ENCODE measurements at regions not wholly inside any gene's neighbourhood (a gene's known extent, or its start where the extent isn't known, plus 50 kb on each side); places are given as distances from the start of the nearest gene placed in this dataset.
A peak's percentile ranks its signal among the peaks of the same experiment; 100 is the strongest.

GRCh38 chr10:78277314-78278057, 243.8 kb downstream of the RPS24 start:
- DNase-seq: no peak

DNA sequence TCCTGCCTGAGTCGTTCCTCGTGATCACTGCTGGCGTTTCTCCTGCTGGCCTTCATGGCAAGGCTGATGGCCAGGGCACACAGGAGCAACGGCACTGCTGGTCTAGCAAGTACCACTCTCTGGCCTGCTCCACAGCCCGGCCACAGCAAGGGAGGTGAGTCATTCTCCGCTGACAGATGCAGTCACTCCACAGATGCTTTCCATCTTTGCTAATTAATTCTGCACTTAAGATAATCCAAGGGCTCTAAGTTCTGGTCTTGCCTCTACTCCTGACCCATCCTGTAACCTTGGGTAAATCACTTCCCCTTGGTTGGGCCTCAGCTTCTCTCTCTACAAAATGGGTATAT, 244.4 kb downstream of the RPS24 start:
- DNase-seq: no peak

- no peak for DNase-seq
These were observed 246.1 kb downstream of the RPS24 start for GRCh38 chr10:78279756-78280155.

- no peak for DNase-seq
These were observed 246.9 kb downstream of the RPS24 start for GRCh38 chr10:78280604-78281003.

- DNase-seq: no peak
These were observed 248.0 kb downstream of the RPS24 start for GRCh38 chr10:78281627-78282026.

DNA sequence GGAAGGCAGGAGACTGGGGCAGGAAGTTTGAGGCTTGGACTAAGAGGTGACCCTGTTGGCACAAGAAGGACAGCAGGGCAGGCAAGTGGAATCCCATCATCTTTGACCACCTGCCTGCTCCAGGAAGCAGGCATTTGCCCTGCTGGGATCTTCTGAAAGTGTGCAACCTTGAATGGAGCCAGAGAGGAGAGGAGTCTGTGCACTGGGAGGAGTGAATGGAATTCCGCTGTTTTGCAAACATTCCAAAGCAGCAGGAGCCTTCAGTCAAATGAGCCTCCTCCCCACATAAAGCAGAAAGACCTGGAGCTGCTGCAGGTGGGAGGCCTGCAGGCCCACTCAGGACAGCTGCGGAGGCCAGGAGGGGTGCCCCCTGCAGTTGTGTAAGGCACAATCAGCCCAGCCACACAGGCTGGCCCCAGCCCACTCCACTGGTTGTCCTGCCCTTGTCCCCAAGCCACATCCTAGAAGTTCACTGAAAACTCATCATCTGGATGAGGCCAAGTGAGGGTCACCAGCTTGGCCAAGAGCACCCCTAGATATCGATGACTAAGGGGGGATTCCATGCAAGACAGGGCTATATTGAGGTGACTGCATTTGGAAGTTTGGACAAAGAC, 249.5 kb downstream of the RPS24 start:
- no peak for DNase-seq

- DNase-seq: no peak
These were observed 250.7 kb downstream of the RPS24 start for GRCh38 chr10:78284381-78284780.

DNA sequence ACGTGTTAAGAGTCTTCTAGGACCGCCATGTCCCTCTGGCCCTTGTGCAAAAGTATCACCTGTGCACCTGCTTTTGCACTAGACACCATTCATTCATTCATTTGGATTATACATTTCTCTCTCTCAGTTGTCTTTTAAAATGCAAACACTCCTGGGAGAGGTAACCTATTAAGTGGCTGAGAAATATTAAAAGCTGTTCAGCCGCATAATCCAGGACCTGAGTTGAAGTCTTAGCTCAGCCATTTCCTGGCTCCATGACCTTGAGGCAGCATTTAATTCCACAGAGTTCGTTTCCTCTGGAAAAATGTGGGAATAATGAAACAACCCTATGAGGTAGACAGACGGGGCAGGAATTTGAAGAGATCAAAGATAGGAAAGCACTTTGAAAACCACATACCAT, 251.6 kb downstream of the RPS24 start:
- no peak for DNase-seq

DNA sequence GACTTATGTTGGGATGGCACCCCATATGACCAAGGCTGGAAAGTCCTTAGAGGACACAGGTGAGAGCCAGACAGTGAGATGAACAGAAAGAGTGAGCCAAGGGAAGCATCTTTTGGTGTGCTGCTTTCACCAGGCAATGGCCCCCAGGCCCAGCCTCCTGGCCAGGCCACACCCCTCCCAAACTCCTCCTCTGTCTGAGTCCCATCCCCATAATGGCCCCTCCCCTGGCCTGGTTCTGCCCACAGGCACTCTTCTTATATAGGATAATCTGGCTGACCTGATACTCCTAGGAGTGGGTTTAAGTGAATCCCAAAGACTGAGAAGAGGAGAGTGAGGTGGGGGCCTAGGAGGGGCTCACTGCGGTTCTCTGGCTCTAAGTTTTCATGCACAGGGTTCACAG, 252.5 kb downstream of the RPS24 start:
- no peak for DNase-seq

DNA sequence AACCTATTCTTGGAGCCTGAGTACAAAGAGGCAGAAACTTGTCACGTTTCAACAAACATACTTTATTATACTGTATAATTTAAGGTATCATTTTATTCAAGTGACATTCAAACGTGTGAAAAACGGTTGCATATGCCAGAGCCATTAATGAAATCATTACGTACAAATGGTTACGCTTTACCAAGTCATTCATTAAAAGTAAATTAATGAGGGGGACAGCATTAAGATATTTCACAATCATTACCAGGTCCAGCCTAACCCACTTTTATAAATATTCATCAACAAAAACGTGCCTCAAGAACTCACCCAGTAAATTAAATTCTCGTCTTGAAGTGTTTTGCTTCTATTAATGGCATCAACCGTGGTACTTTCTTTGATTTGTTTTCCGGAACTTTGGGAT, 253.0 kb downstream of the RPS24 start:
- DNase-seq: no peak

- DNase-seq: no peak
These were observed 254.0 kb downstream of the RPS24 start for GRCh38 chr10:78287618-78288017.

- DNase-seq: no peak
These were observed 255.0 kb downstream of the RPS24 start for GRCh38 chr10:78288663-78289062.

DNA sequence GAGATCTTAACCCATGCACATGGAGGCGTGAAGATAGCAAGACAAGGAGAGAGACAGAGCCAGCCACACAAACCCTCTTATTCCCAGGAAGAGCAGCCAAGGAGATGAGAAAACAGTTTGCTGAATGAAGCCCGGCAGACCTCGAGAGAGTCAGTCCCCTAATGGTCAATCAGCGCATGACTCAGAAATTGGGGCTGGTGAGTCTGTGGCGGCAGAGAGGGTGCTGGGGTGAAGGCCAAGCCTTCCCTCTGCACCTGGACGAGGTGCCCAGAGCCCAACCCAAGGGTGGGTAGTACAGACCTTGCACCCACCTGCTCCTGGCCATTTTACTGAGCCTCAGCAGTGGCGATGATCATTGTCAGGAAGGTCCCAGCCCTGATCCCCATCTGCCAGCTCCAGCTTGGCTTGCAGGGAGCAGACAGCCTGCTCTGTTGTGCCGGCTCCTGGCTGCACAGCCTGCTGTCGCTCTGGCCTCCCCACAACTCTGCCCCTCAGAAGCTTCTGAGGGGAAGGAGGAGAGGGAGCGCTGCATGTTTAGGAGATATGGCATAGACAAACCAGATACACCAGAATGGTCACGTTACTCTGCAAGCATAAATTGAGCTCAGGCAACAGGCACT, 256.6 kb downstream of the RPS24 start:
- peak; percentile 44 for DNase-seq

GRCh38 chr10:78291722-78292121, 258.1 kb downstream of the RPS24 start:
- no peak for DNase-seq

GRCh38 chr10:78292250-78292981, 258.8 kb downstream of the RPS24 start:
- no peak for DNase-seq

- DNase-seq: no peak
These were observed 259.6 kb downstream of the RPS24 start for GRCh38 chr10:78292982-78293865.

DNA sequence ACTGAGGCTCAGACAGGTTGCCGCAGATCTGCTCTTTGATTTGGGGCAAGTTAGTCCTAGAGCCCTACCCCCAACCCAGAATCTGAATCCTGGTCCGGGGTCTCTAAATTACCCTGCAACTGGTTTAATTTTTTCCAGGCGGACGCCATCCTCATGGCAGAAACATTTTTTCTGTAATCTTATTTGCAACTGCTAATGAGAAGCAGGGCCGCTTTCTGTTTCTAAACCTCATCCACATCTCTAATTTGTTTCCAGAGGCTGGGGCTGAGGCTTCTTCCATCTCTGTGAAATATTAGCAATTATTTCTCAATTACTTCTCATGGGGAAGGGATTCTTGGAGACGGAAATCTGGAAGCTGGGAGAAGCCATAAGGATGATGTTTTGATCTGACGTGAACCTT, 261.6 kb downstream of the RPS24 start:
- DNase-seq: no peak

GRCh38 chr10:78296785-78297184, 263.1 kb downstream of the RPS24 start:
- DNase-seq: no peak

GRCh38 chr10:78297997-78298396, 264.3 kb downstream of the RPS24 start:
- no peak for DNase-seq

DNA sequence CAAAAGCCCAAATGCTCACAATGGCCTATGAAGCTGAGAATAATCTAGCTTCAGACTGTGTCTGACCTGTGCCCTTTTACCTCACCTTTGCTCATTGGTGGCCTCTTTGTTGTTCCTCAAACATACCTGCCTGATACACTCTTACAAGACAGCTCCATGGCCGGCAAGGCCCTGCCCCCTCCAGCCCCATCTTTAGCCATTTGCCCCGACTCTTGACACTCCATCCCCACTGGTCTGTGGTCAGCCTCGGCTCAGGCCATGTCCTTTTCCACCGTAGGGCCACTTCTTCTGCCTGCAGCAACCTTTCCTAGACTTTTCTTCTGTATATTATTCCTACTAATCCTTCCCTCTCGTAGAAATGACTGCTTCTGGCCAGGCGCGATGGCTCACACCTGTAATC, 265.2 kb downstream of the RPS24 start:
- no peak for DNase-seq

- DNase-seq: no peak
These were observed 266.3 kb downstream of the RPS24 start for GRCh38 chr10:78299851-78300468.

- no peak for DNase-seq
These were observed 266.9 kb downstream of the RPS24 start for GRCh38 chr10:78300526-78300925.

All from NCI-H1694 (cell line).